ENCODE measurements at regions not wholly inside any gene's neighbourhood (a gene's known extent, or its start where the extent isn't known, plus 50 kb on each side); places are given as distances from the start of the nearest gene placed in this dataset.

GRCh38 chr4:126593626-126594025 is 1039.1 kb upstream of the INTU start:
- Histone ChIP-seq H3K9ac (ENCODE audit: low read length) (no peak overlapping the region), H3K4me1 (ENCODE audit: control insufficient read depth, insufficient read depth, low read length) (peaks cover 9% of the 10 kb centered on the region), H3K27me3 (replicated peaks; ENCODE audit: control insufficient read depth, insufficient read depth, low read length) (no peaks in the 10 kb centered on the region), H3K4me3 (ENCODE audit: low read length) (no peak overlapping the region), H3K9me3 (ENCODE audit: control insufficient read depth, low read length) (no peaks in the 10 kb centered on the region), H3K36me3 (ENCODE audit: control insufficient read depth, insufficient read depth, low read length, severe bottlenecking) (no peaks in the 10 kb centered on the region)
- no peak for DNase-seq (ENCODE audit: low read depth)

- no peaks in the 10 kb centered on the region for H3K9me3 ChIP-seq (ENCODE audit: control insufficient read depth, low read length)
- no peaks in the 10 kb centered on the region for H3K36me3 ChIP-seq (ENCODE audit: control insufficient read depth, insufficient read depth, low read length, severe bottlenecking)
- peaks cover 9% of the 10 kb centered on the region for H3K4me1 ChIP-seq (ENCODE audit: control insufficient read depth, insufficient read depth, low read length)
- no peak overlapping the region for H3K9ac ChIP-seq (ENCODE audit: low read length)
- DNase-seq (ENCODE audit: low read depth): no peak
- H3K4me3 ChIP-seq (ENCODE audit: low read length): no peak overlapping the region
- no peaks in the 10 kb centered on the region for H3K27me3 ChIP-seq (replicated peaks; ENCODE audit: control insufficient read depth, insufficient read depth, low read length)
These were observed 1037.1 kb upstream of the INTU start for GRCh38 chr4:126595643-126596042.

- no peak overlapping the region for H3K9ac ChIP-seq (ENCODE audit: low read length)
- no peak for DNase-seq (ENCODE audit: low read depth)
- H3K9me3 ChIP-seq (ENCODE audit: control insufficient read depth, low read length): no peaks in the 10 kb centered on the region
- no peak overlapping the region for H3K4me3 ChIP-seq (ENCODE audit: low read length)
- no peaks in the 10 kb centered on the region for H3K27me3 ChIP-seq (replicated peaks; ENCODE audit: control insufficient read depth, insufficient read depth, low read length)
- no peaks in the 10 kb centered on the region for H3K4me1 ChIP-seq (ENCODE audit: control insufficient read depth, insufficient read depth, low read length)
- H3K36me3 ChIP-seq (ENCODE audit: control insufficient read depth, insufficient read depth, low read length, severe bottlenecking): no peaks in the 10 kb centered on the region
These were observed 1033.0 kb upstream of the INTU start for GRCh38 chr4:126599746-126600145.

- no peak for DNase-seq (ENCODE audit: low read depth)
- Histone ChIP-seq H3K9ac (ENCODE audit: low read length) (no peak overlapping the region), H3K9me3 (ENCODE audit: control insufficient read depth, low read length) (no peaks in the 10 kb centered on the region), H3K27me3 (replicated peaks; ENCODE audit: control insufficient read depth, insufficient read depth, low read length) (no peaks in the 10 kb centered on the region), H3K4me3 (ENCODE audit: low read length) (no peak overlapping the region), H3K4me1 (ENCODE audit: control insufficient read depth, insufficient read depth, low read length) (no peaks in the 10 kb centered on the region), H3K36me3 (ENCODE audit: control insufficient read depth, insufficient read depth, low read length, severe bottlenecking) (no peaks in the 10 kb centered on the region)
These were observed 1029.5 kb upstream of the INTU start for GRCh38 chr4:126603210-126603609.

GRCh38 chr4:126603825-126604224 is 1028.9 kb upstream of the INTU start:
- Histone ChIP-seq H3K27me3 (replicated peaks; ENCODE audit: control insufficient read depth, insufficient read depth, low read length) (no peaks in the 10 kb centered on the region), H3K9me3 (ENCODE audit: control insufficient read depth, low read length) (no peaks in the 10 kb centered on the region), H3K4me1 (ENCODE audit: control insufficient read depth, insufficient read depth, low read length) (no peaks in the 10 kb centered on the region), H3K36me3 (ENCODE audit: control insufficient read depth, insufficient read depth, low read length, severe bottlenecking) (no peaks in the 10 kb centered on the region), H3K9ac (ENCODE audit: low read length) (no peak overlapping the region), H3K4me3 (ENCODE audit: low read length) (no peak overlapping the region)
- DNase-seq (ENCODE audit: low read depth): no peak

GRCh38 chr4:126604268-126604867 is 1028.4 kb upstream of the INTU start:
- Histone ChIP-seq H3K9ac (ENCODE audit: low read length) (no peak overlapping the region), H3K9me3 (ENCODE audit: control insufficient read depth, low read length) (no peaks in the 10 kb centered on the region), H3K27me3 (replicated peaks; ENCODE audit: control insufficient read depth, insufficient read depth, low read length) (no peaks in the 10 kb centered on the region), H3K36me3 (ENCODE audit: control insufficient read depth, insufficient read depth, low read length, severe bottlenecking) (no peaks in the 10 kb centered on the region), H3K4me1 (ENCODE audit: control insufficient read depth, insufficient read depth, low read length) (no peaks in the 10 kb centered on the region), H3K4me3 (ENCODE audit: low read length) (no peak overlapping the region)
- DNase-seq (ENCODE audit: low read depth): peak; percentile 78

- H3K4me1 ChIP-seq (ENCODE audit: control insufficient read depth, insufficient read depth, low read length): no peaks in the 10 kb centered on the region
- no peak overlapping the region for H3K9ac ChIP-seq (ENCODE audit: low read length)
- H3K9me3 ChIP-seq (ENCODE audit: control insufficient read depth, low read length): peaks cover 1% of the 10 kb centered on the region
- DNase-seq (ENCODE audit: low read depth): no peak
- no peaks in the 10 kb centered on the region for H3K36me3 ChIP-seq (ENCODE audit: control insufficient read depth, insufficient read depth, low read length, severe bottlenecking)
- no peak overlapping the region for H3K4me3 ChIP-seq (ENCODE audit: low read length)
- no peaks in the 10 kb centered on the region for H3K27me3 ChIP-seq (replicated peaks; ENCODE audit: control insufficient read depth, insufficient read depth, low read length)
These were observed 1021.8 kb upstream of the INTU start for GRCh38 chr4:126610933-126611332.

GRCh38 chr4:126611900-126612299 is 1020.9 kb upstream of the INTU start:
- no peak overlapping the region for H3K4me3 ChIP-seq (ENCODE audit: low read length)
- peak; percentile 42 for DNase-seq (ENCODE audit: low read depth)
- H3K9ac ChIP-seq (ENCODE audit: low read length): no peak overlapping the region
- no peaks in the 10 kb centered on the region for H3K36me3 ChIP-seq (ENCODE audit: control insufficient read depth, insufficient read depth, low read length, severe bottlenecking)
- H3K9me3 ChIP-seq (ENCODE audit: control insufficient read depth, low read length): peaks cover 3% of the 10 kb centered on the region
- no peaks in the 10 kb centered on the region for H3K27me3 ChIP-seq (replicated peaks; ENCODE audit: control insufficient read depth, insufficient read depth, low read length)
- no peaks in the 10 kb centered on the region for H3K4me1 ChIP-seq (ENCODE audit: control insufficient read depth, insufficient read depth, low read length)

GRCh38 chr4:126614356-126614855 is 1018.4 kb upstream of the INTU start:
- H3K36me3 ChIP-seq (ENCODE audit: control insufficient read depth, insufficient read depth, low read length, severe bottlenecking): no peaks in the 10 kb centered on the region
- H3K4me1 ChIP-seq (ENCODE audit: control insufficient read depth, insufficient read depth, low read length): no peaks in the 10 kb centered on the region
- peaks cover 3% of the 10 kb centered on the region for H3K9me3 ChIP-seq (ENCODE audit: control insufficient read depth, low read length)
- H3K9ac ChIP-seq (ENCODE audit: low read length): no peak overlapping the region
- no peak overlapping the region for H3K4me3 ChIP-seq (ENCODE audit: low read length)
- no peak for DNase-seq (ENCODE audit: low read depth)
- H3K27me3 ChIP-seq (replicated peaks; ENCODE audit: control insufficient read depth, insufficient read depth, low read length): no peaks in the 10 kb centered on the region

GRCh38 chr4:126616795-126617194 is 1016.0 kb upstream of the INTU start:
- no peak for DNase-seq (ENCODE audit: low read depth)
- no peaks in the 10 kb centered on the region for H3K36me3 ChIP-seq (ENCODE audit: control insufficient read depth, insufficient read depth, low read length, severe bottlenecking)
- no peak overlapping the region for H3K9ac ChIP-seq (ENCODE audit: low read length)
- no peaks in the 10 kb centered on the region for H3K4me1 ChIP-seq (ENCODE audit: control insufficient read depth, insufficient read depth, low read length)
- H3K9me3 ChIP-seq (ENCODE audit: control insufficient read depth, low read length): peaks cover 3% of the 10 kb centered on the region
- no peaks in the 10 kb centered on the region for H3K27me3 ChIP-seq (replicated peaks; ENCODE audit: control insufficient read depth, insufficient read depth, low read length)
- H3K4me3 ChIP-seq (ENCODE audit: low read length): no peak overlapping the region

GRCh38 chr4:126627255-126627654 is 1005.5 kb upstream of the INTU start:
- no peak overlapping the region for H3K4me3 ChIP-seq (ENCODE audit: low read length)
- no peaks in the 10 kb centered on the region for H3K36me3 ChIP-seq (ENCODE audit: control insufficient read depth, insufficient read depth, low read length, severe bottlenecking)
- H3K9ac ChIP-seq (ENCODE audit: low read length): no peak overlapping the region
- DNase-seq (ENCODE audit: low read depth): peak; percentile 58
- H3K9me3 ChIP-seq (ENCODE audit: control insufficient read depth, low read length): no peaks in the 10 kb centered on the region
- H3K27me3 ChIP-seq (replicated peaks; ENCODE audit: control insufficient read depth, insufficient read depth, low read length): no peaks in the 10 kb centered on the region
- H3K4me1 ChIP-seq (ENCODE audit: control insufficient read depth, insufficient read depth, low read length): peaks cover 7% of the 10 kb centered on the region

- no peak for DNase-seq (ENCODE audit: low read depth)
- H3K36me3 ChIP-seq (ENCODE audit: control insufficient read depth, insufficient read depth, low read length, severe bottlenecking): no peaks in the 10 kb centered on the region
- no peak overlapping the region for H3K4me3 ChIP-seq (ENCODE audit: low read length)
- H3K9me3 ChIP-seq (ENCODE audit: control insufficient read depth, low read length): no peaks in the 10 kb centered on the region
- peaks cover 7% of the 10 kb centered on the region for H3K4me1 ChIP-seq (ENCODE audit: control insufficient read depth, insufficient read depth, low read length)
- no peaks in the 10 kb centered on the region for H3K27me3 ChIP-seq (replicated peaks; ENCODE audit: control insufficient read depth, insufficient read depth, low read length)
- H3K9ac ChIP-seq (ENCODE audit: low read length): no peak overlapping the region
These were observed 1003.8 kb upstream of the INTU start for GRCh38 chr4:126628933-126629332.

Data from adipocyte (in vitro differentiated cells).